DND-41 (cell line): ENCODE measurements at regions not wholly inside any gene's neighbourhood (a gene's known extent, or its start where the extent isn't known, plus 50 kb on each side); places are given as distances from the start of the nearest gene placed in this dataset.

Experiments
- ATAC-seq: fragments of 200-7000 bp; cut with Tn5 transposase; 3 replicates; pipeline ENCODE4 v1.9.1; 2021; ENCODE audit warnings: low read depth; ENCODE audit not compliant: insufficient read depth
- DNase-seq: peaks from one replicate; pipeline ENCODE4 v3.0.0-alpha.2; 2020
- H2AFZ ChIP-seq: 2 replicates; pipeline ENCODE4 v1.6.0; 2012; ENCODE audit warnings: low read depth, low read length
- H3K27ac ChIP-seq: 2 replicates; pipeline ENCODE4 v1.5.1; 2012; ENCODE audit warnings: low read length, inconsistent platforms
- H3K27me3 ChIP-seq: fragments of 200-600 bp; sonication (generic); 2 replicates; pipeline ENCODE4 v1.6.0; 2012; ENCODE audit warnings: low read length, mild to moderate bottlenecking, inconsistent platforms; ENCODE audit not compliant: insufficient read depth, poor library complexity
- H3K36me3 ChIP-seq: 2 replicates; pipeline ENCODE4 v1.5.1; 2012; ENCODE audit warnings: low read length, inconsistent platforms; ENCODE audit not compliant: insufficient read depth
- H3K4me1 ChIP-seq: 2 replicates; pipeline ENCODE4 v1.5.1; 2012; ENCODE audit warnings: mild to moderate bottlenecking, low read length; ENCODE audit not compliant: insufficient read depth
- H3K4me2 ChIP-seq: 2 replicates; pipeline ENCODE4 v1.6.0; 2012; ENCODE audit warnings: mild to moderate bottlenecking, moderate library complexity, low read length, inconsistent platforms; ENCODE audit not compliant: insufficient read depth
- H3K4me3 ChIP-seq, 2 experiments: fragments of 200-600 bp in 1 of 2; shearing (Covaris generic) in 1 of 2; 2 replicates each; pipeline ENCODE4 v1.5.1; 2012 to 2016; ENCODE audit warnings: inconsistent platforms in 2 of 2, low read length in 2 of 2, mild to moderate bottlenecking in 2 of 2, low read depth in 1 of 2, moderate library complexity in 1 of 2
- H3K79me2 ChIP-seq: 2 replicates; pipeline ENCODE4 v1.6.0; 2012; ENCODE audit warnings: low read length, inconsistent platforms; ENCODE audit not compliant: insufficient read depth
- H3K9ac ChIP-seq: 2 replicates; pipeline ENCODE4 v1.6.0; 2012; ENCODE audit warnings: low read depth, mild to moderate bottlenecking, inconsistent platforms, low read length, moderate library complexity
- H3K9me3 ChIP-seq: 2 replicates; pipeline ENCODE4 v1.5.1; 2012; ENCODE audit warnings: low read length, moderate library complexity, mild to moderate bottlenecking, inconsistent platforms; ENCODE audit not compliant: insufficient read depth, severe bottlenecking
- H4K20me1 ChIP-seq: 2 replicates; pipeline ENCODE4 v1.6.0; 2012; ENCODE audit warnings: low read length; ENCODE audit not compliant: insufficient read depth
- EZH2 ChIP-seq: IDR thresholded peaks from 3 replicates; pipeline ENCODE4 v1.6.1; 2012; ENCODE audit warnings: borderline replicate concordance, low read depth, mild to moderate bottlenecking, moderate library complexity, low read length, inconsistent platforms; ENCODE audit not compliant: severe bottlenecking
- TF ChIP-seq, protein P1 (sequence below): IDR thresholded peaks from 2 replicates; pipeline ENCODE4 v1.5.1; 2012; ENCODE audit warnings: borderline replicate concordance, low read length, moderate library complexity, mild to moderate bottlenecking; ENCODE audit not compliant: poor library complexity, severe bottlenecking; ENCODE audit errors: extremely low read depth

DNA sequence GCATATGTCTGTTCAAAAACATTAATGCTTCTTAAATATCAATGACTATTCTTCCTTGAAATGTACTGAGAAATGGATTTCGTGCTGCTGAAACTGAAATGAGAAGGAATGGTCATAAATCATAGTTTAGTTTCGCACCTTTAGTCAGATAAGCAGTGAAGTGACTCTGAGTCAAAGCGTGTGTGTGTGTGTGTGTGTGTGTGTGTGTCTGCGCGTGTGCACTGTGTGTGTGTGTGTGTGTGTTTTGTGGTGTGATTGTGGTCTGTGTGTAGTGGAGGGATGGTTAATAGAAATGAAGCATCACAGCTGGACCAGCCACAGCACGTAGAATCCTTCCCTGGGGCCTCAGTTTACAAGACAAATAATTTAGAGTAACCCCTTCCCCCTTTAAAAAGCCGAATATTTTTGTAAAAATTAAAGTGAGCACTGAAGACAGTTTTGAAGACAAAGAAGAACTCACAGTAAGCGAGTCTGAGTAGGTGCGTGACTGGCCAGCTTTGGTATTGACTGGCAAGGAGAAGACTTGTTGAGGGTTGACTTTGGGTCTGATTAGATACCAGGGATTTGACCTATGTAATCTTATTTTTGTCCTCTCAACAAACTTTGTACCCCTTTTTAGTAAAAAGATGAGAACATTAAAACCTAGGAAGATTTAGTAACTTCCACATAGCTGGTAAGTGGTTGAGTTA is 202.0 kb upstream of the IL12A start:
- Histone ChIP-seq H3K4me3 (no peak overlapping the region), H3K9me3 (no peaks in the 10 kb centered on the region), H3K9ac (no peak overlapping the region), H3K4me1 (no peaks in the 10 kb centered on the region), H3K4me2 (no peak overlapping the region), H3K27ac (no peak overlapping the region), H4K20me1 (no peaks in the 10 kb centered on the region), H3K36me3 (no peaks in the 10 kb centered on the region), H3K79me2 (no peaks in the 10 kb centered on the region), H2AFZ (no peak overlapping the region), H3K27me3 (peaks cover 2% of the 10 kb centered on the region)
- DNase-seq (no peak), ATAC-seq (no peak)
- no peak for TF ChIP-seq EZH2
- TF ChIP-seq, protein P1, sequence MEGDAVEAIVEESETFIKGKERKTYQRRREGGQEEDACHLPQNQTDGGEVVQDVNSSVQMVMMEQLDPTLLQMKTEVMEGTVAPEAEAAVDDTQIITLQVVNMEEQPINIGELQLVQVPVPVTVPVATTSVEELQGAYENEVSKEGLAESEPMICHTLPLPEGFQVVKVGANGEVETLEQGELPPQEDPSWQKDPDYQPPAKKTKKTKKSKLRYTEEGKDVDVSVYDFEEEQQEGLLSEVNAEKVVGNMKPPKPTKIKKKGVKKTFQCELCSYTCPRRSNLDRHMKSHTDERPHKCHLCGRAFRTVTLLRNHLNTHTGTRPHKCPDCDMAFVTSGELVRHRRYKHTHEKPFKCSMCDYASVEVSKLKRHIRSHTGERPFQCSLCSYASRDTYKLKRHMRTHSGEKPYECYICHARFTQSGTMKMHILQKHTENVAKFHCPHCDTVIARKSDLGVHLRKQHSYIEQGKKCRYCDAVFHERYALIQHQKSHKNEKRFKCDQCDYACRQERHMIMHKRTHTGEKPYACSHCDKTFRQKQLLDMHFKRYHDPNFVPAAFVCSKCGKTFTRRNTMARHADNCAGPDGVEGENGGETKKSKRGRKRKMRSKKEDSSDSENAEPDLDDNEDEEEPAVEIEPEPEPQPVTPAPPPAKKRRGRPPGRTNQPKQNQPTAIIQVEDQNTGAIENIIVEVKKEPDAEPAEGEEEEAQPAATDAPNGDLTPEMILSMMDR: no peak

DNA sequence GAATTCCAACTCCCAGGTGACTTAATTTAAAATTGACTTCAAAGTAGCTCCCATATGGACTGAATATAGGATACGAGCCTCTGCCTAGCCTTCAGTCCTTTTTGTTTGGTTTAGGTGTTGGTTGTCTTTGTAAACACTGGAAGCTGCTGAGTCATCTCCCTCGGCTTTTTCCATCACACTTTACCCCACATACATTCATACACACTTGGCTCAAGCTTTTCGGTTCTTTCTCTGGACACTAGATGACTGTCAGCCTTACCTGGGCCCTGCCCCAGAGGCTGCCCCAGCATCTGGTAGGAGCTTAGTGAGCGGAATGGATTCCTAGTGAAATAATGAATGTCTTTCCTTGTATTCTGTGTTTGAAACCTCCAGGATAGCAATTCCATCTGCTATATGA is 201.5 kb upstream of the IL12A start:
- H3K79me2 ChIP-seq: no peaks in the 10 kb centered on the region
- peaks cover 2% of the 10 kb centered on the region for H3K27me3 ChIP-seq
- no peak overlapping the region for H3K4me2 ChIP-seq
- no peaks in the 10 kb centered on the region for H4K20me1 ChIP-seq
- H3K36me3 ChIP-seq: no peaks in the 10 kb centered on the region
- no peaks in the 10 kb centered on the region for H3K4me1 ChIP-seq
- no peak overlapping the region for H3K4me3 ChIP-seq
- no peak overlapping the region for H3K9ac ChIP-seq
- no peak for ATAC-seq
- TF ChIP-seq, protein P1: no peak
- no peak for TF ChIP-seq EZH2
- no peak overlapping the region for H3K27ac ChIP-seq
- H2AFZ ChIP-seq: no peak overlapping the region
- no peaks in the 10 kb centered on the region for H3K9me3 ChIP-seq
- no peak for DNase-seq

DNA sequence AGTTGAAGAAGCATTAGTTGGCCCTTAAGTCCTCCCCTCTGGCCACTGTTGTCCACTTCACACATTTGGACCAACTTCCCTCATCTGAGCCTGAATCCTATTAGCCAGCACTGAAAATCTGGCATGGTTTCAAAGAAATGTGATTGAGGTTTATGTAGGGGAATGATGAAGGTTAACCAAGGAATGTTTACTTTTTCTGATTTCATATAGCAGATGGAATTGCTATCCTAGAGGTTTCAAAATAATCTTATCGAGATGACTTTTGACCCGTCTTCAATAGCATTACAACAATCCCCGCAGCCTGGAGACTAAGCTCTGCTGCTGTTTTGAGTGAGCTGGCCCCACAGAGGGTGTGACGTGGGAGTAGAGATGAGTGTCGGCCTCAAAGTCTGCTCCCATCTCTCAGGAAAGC is 200.8 kb upstream of the IL12A start:
- no peaks in the 10 kb centered on the region for H3K4me1 ChIP-seq
- no peak overlapping the region for H3K27ac ChIP-seq

More for the DNA sequence above, 200.8 kb upstream of the IL12A start:
- Histone ChIP-seq H3K4me2 (no peak overlapping the region), H3K36me3 (no peaks in the 10 kb centered on the region), H3K4me3 (no peak overlapping the region), H2AFZ (no peak overlapping the region), H3K27me3 (peaks cover 2% of the 10 kb centered on the region), H3K79me2 (no peaks in the 10 kb centered on the region), H3K9me3 (no peaks in the 10 kb centered on the region), H3K9ac (no peak overlapping the region), H4K20me1 (no peaks in the 10 kb centered on the region)
- no peak for TF ChIP-seq EZH2
- TF ChIP-seq, protein P1: no peak
- no peak for DNase-seq
- ATAC-seq: no peak
